Body of pancreas (tissue), 4 donors: ENCODE measurements at regions not wholly inside any gene's neighbourhood (a gene's known extent, or its start where the extent isn't known, plus 50 kb on each side); places are given as distances from the start of the nearest gene placed in this dataset.

Experiments used
- ATAC-seq: fragments of 150-250 bp; one replicate; pipeline ENCODE4 v1.9.1; 2016
- DNase-seq, 4 donors: peaks; one replicate each; pipeline ENCODE4 v3.0.0-alpha.2; 2019
- H3K27ac ChIP-seq, 4 donors: fragments of 200-600 bp; sonication (generic); 1 replicate in 3 of 4; 2 replicates in 1 of 4; pipeline versions ENCODE4 v1.5.1 to v1.6.1; 2016 to 2019; ENCODE audit warnings: mild to moderate bottlenecking in 1 of 4, mixed read lengths in 1 of 4, moderate library complexity in 1 of 4
- H3K27me3 ChIP-seq, 2 donors: fragments of 200-600 bp; sonication (generic); one replicate each; pipeline ENCODE4 v1.6.0; 2016; ENCODE audit warnings: mild to moderate bottlenecking in 1 of 2
- H3K36me3 ChIP-seq, 2 donors: fragments of 200-600 bp; sonication (generic); replicated peaks in 1 of 2; 2 replicates each; pipeline ENCODE4 v1.5.1; 2016; ENCODE audit warnings: low read depth in 2 of 2; ENCODE audit not compliant: insufficient read depth in 1 of 2
- H3K4me1 ChIP-seq: fragments of 200-600 bp; sonication (generic); one replicate; pipeline ENCODE4 v1.6.0; 2016
- H3K4me3 ChIP-seq, 2 donors: fragments of 200-600 bp; sonication (generic); 1 replicate in 1 of 2; 2 replicates in 1 of 2; pipeline ENCODE4 v1.5.1; 2016 to 2019
- H3K9me3 ChIP-seq, 3 donors: fragments of 200-600 bp; sonication (generic); 1 replicate in 2 of 3; 2 replicates in 1 of 3; pipeline ENCODE4 v1.5.1; 2016
- CTCF ChIP-seq, 7 experiments: fragments of 450-650 bp in 4 of 7; fragments of 200-600 bp in 3 of 7; sonication (generic) in 3 of 7; IDR thresholded peaks; one replicate each; pipeline ENCODE4 v1.5.1; 2016 to 2019; ENCODE audit warnings: antibody characterized with exemption in 7 of 7
- POLR2A ChIP-seq, 3 donors: fragments of 450-650 bp; IDR thresholded peaks; one replicate each; pipeline ENCODE4 v1.6.1; 2016; ENCODE audit warnings: antibody characterized with exemption in 3 of 3, mild to moderate bottlenecking in 2 of 3
- WGBS, 2 donors: methylation state at CpG; one replicate each; pipeline ENCODE4 v1.1.5; 2017; 5-methylcytosine and 5-hydroxymethylcytosine counted together
- intact Hi-C: fragments of 100-400 bp; cut with DNase I; formaldehyde crosslinking; loops from one replicate; pipeline ENCODE4 v1.15.1; 2023

GRCh38 chr18:38402509-38402908 lies 836.9 kb upstream of the CELF4 start:
- ATAC-seq (no peak), DNase-seq (no peak)
- 47 to 51% methylated on average over 3 of the region's 3 CpGs for WGBS, 2 donors
- no peaks in the 10 kb centered on the region for H3K36me3 ChIP-seq
- H3K27me3 ChIP-seq, result no peaks in the 10 kb centered on the region
- intact Hi-C loops, result no loop called here
- no peak overlapping the region for H3K27ac ChIP-seq
- no peaks in the 10 kb centered on the region for H3K4me1 ChIP-seq
- H3K9me3 ChIP-seq, result no peaks in the 10 kb centered on the region
- no peak overlapping the region for H3K4me3 ChIP-seq
- TF ChIP-seq CTCF (IDR thresholded peaks at IDR 0.05), result no peak
- no peak for TF ChIP-seq POLR2A (IDR thresholded peaks at IDR 0.05)

DNA sequence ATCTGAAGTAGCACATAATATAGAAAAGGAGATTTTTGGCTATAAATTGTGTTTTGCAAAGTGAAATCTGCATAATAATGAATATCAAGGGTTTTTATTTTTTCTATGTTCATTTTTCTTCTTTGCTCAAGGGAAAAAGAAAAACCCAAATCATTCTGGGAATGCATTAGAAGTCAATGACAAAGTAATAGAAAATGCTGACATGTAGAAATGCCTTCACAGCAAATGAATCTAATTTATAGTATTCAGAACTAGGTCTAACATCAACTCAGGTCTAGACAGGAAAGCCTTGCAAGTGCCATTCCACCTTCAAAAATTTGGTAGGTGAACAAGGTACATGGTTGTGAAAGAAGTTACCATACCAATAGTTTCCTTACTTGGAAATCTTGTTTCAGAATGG lies 831.5 kb upstream of the CELF4 start:
- Histone ChIP-seq H3K27ac (no peak overlapping the region), H3K4me1 (no peaks in the 10 kb centered on the region), H3K9me3 (no peaks in the 10 kb centered on the region), H3K27me3 (no peaks in the 10 kb centered on the region), H3K36me3 (no peaks in the 10 kb centered on the region), H3K4me3 (no peak overlapping the region)
- TF ChIP-seq CTCF (IDR thresholded peaks at IDR 0.05) (no peak), POLR2A (IDR thresholded peaks at IDR 0.05) (no peak)
- intact Hi-C loops, result no loop called here
- no peak for ATAC-seq
- DNase-seq, result no peak

DNA sequence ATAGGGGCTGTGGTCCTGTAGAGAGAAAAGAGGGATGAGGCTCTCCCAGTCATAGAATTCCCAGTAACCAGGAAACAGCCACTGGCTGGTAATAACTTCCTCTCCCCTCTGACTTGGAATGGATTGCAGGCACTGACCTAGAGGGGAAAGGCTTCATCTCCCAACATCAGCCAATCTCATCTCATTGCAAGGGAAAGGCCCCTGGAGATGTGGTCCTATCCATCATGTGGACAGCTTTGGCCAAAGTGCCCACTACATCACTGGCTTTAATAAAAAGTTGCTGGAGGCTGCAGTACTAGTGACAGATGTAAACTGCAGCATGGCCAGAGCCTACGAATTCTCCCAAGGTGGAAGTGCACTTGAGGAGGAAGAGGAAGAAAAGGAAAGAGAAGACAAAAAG lies 820.5 kb upstream of the CELF4 start:
- intact Hi-C loops, result no loop called here
- no peak overlapping the region for H3K4me3 ChIP-seq
- no peak overlapping the region for H3K27ac ChIP-seq
- H3K4me1 ChIP-seq, result no peaks in the 10 kb centered on the region
- no peaks in the 10 kb centered on the region for H3K36me3 ChIP-seq
- ATAC-seq, result no peak
- TF ChIP-seq CTCF (IDR thresholded peaks at IDR 0.05), result no peak
- TF ChIP-seq POLR2A (IDR thresholded peaks at IDR 0.05), result no peak
- DNase-seq, result no peak
- H3K27me3 ChIP-seq, result no peaks in the 10 kb centered on the region
- H3K9me3 ChIP-seq, result no peaks in the 10 kb centered on the region
- 39 to 62% methylated on average over 1 of the region's 1 CpG for WGBS, 2 donors

DNA sequence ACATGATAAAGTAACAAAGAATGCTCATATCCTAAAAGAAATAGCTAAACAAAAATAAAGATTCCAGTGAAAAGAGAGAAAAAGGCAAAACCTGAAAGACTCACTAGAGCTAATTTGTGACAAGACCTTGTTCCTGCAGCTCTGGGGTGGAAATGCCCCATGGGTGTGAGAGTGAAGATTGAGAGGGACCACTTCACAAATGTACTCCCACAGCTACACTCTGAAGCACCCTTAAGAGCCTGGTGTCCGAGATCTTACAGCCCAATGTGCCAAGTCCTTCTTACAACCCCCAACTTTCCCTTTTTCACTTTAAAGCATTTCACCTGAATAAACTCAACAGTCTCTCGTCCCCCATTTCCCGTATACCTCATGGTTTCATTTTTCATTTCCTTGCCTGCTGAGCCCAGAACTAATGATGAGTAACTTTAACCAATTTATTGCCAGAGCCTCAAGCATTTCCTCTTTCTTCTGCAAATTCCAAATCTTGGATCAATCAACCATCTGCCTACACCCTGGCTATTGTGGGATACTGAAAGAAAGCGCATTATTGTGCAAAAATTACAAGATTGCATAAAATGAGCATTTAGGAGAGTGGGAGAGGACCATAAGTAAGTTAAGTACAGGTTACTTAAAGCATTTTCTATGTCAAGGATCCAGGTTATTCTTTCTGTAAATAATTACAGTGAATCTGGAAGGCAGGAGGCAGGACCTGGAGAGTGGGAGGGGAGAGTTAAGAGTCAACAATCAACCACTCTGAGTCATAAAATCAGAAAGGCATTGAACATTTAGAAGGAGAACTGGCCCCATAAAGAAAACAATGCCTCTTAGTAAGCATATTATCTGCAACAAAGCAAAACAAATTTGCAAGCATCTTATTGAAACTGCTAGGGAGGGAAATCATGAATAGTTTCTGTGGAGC lies 804.4 kb upstream of the CELF4 start:
- H3K9me3 ChIP-seq, result no peaks in the 10 kb centered on the region
- no peaks in the 10 kb centered on the region for H3K4me1 ChIP-seq
- ATAC-seq (no peak), DNase-seq (no peak)
- intact Hi-C loops, result no loop called here
- H3K27ac ChIP-seq, result no peak overlapping the region
- TF ChIP-seq POLR2A (IDR thresholded peaks at IDR 0.05), result no peak
- TF ChIP-seq CTCF (IDR thresholded peaks at IDR 0.05), result no peak
- H3K27me3 ChIP-seq, result no peaks in the 10 kb centered on the region
- 67 to 73% methylated on average over 4 of the region's 4 CpGs for WGBS, 2 donors
- no peaks in the 10 kb centered on the region for H3K36me3 ChIP-seq
- no peak overlapping the region for H3K4me3 ChIP-seq

DNA sequence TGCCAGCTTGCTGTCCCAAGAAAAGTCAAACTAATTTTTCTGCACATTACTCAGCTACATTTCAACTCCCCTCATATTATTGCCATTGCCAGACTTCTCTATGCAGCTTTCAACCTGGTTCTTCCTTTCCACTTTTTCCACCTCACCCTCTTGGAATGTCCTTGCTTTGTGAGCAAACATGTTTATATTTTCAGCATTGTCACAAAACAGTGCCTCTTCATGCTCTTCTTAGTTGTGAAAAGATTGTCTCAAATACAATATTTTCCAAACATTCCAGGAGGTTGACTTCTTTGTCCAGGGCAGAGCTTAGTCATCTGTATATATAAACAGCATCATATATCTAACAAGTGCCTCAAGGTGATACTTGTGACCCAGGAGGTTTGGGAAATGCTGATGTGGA lies 803.3 kb upstream of the CELF4 start:
- Histone ChIP-seq H3K27ac (no peak overlapping the region), H3K27me3 (no peaks in the 10 kb centered on the region), H3K4me3 (no peak overlapping the region), H3K4me1 (no peaks in the 10 kb centered on the region), H3K36me3 (no peaks in the 10 kb centered on the region), H3K9me3 (no peaks in the 10 kb centered on the region)
- ATAC-seq (no peak), DNase-seq (no peak)
- intact Hi-C loops, result no loop called here
- no peak for TF ChIP-seq POLR2A (IDR thresholded peaks at IDR 0.05)
- no peak for TF ChIP-seq CTCF (IDR thresholded peaks at IDR 0.05)
